HCT116 (cell line): ENCODE measurements at regions not wholly inside any gene's neighbourhood (a gene's known extent, or its start where the extent isn't known, plus 50 kb on each side); places are given as distances from the start of the nearest gene placed in this dataset.

Experiments
- ATAC-seq: fragments of 200-7000 bp; cut with Tn5 transposase; 2 replicates; pipeline ENCODE4 v1.9.1; 2020; ENCODE audit warnings: mild to moderate bottlenecking, moderate library complexity
- BruUV-seq: library from RNA; stranded (reverse); fragments of 400-500 nt; replicated peaks from 2 replicates; lab custom pipeline; 2021; lab: Mats Ljungman, UMichigan
- CTCF ChIA-PET: fragments of 300-600 bp; sonication (Branson Sonifier 250); formaldehyde crosslinking; loops from one replicate; lab custom pipeline; 2021; ENCODE audit warnings: antibody characterized with exemption; lab: Charles Lee
- POLR2A ChIA-PET: fragments of 300-600, 350-600 bp; sonication (Branson Sonifier 250); formaldehyde crosslinking; loops from one replicate; lab custom pipeline; 2021; ENCODE audit warnings: antibody characterized with exemption; lab: Charles Lee
- RAD21 ChIA-PET, 2 experiments: fragments of 300-600 bp; sonication (Branson Sonifier 250); formaldehyde crosslinking; loops; one replicate each; lab custom pipeline; 2023; ENCODE audit warnings: low total read pairs in 2 of 2; ENCODE audit not compliant: uncharacterized antibody in 2 of 2, unreplicated experiment in 2 of 2, low non-redundant PET in 1 of 2; lab: Charles Lee
- DNase-seq: peaks from one replicate; pipeline ENCODE4 v3.0.0-alpha.2; 2010; ENCODE audit warnings: low read depth, low spot score
- H2AFZ ChIP-seq: fragments of 200-600 bp; shearing (Covaris generic), sonication (generic); 2 replicates; pipeline ENCODE4 v1.6.1; 2017; ENCODE audit warnings: low read depth, mixed run types, mixed read lengths, antibody characterized with exemption, low read length; ENCODE audit not compliant: poor library complexity, severe bottlenecking
- H3K27ac ChIP-seq: 2 replicates; pipeline ENCODE4 v1.5.1; 2012; ENCODE audit warnings: low read depth, low read length
- H3K27me3 ChIP-seq: fragments of 200-600 bp; sonication (generic); 2 replicates; pipeline ENCODE4 v1.6.1; 2016; ENCODE audit warnings: mixed run types, low read length, mixed read lengths; ENCODE audit not compliant: insufficient read depth
- H3K36me3 ChIP-seq, 2 experiments: fragments of 200-500 bp in 1 of 2; fragments of 200-600 bp in 1 of 2; sonication (Bioruptor generic) in 1 of 2; sonication (generic) in 1 of 2; 2 replicates each; pipeline versions ENCODE4 v1.5.1 to v1.6.1; 2014 to 2016; ENCODE audit warnings: low read length in 2 of 2, inconsistent platforms in 1 of 2, mixed read lengths in 1 of 2, mixed run types in 1 of 2; ENCODE audit not compliant: insufficient read depth in 2 of 2, control insufficient read depth in 1 of 2
- H3K4me1 ChIP-seq, 2 experiments: fragments of 200-600 bp in 1 of 2; sonication (generic) in 1 of 2; 2 replicates each; pipeline versions ENCODE4 v1.5.1 to v1.6.1; 2012 to 2017; ENCODE audit warnings: low read length in 2 of 2, inconsistent platforms in 1 of 2, mild to moderate bottlenecking in 1 of 2, mixed read lengths in 1 of 2, mixed run types in 1 of 2, moderate library complexity in 1 of 2; ENCODE audit not compliant: insufficient read depth in 2 of 2, control insufficient read depth in 1 of 2
- H3K4me2 ChIP-seq: fragments of 200-600 bp; sonication (generic); 2 replicates; pipeline ENCODE4 v1.6.1; 2017; ENCODE audit warnings: mixed run types, low read length, mixed read lengths
- H3K4me3 ChIP-seq, 2 experiments: fragments of 200-600 bp in 1 of 2; sonication (generic) in 1 of 2; replicated peaks in 1 of 2; 2 replicates each; pipeline ENCODE4 v1.5.1; 2011 to 2016; ENCODE audit warnings: low read length in 2 of 2, control low read depth in 1 of 2, low read depth in 1 of 2, mild to moderate bottlenecking in 1 of 2, mixed read lengths in 1 of 2, mixed run types in 1 of 2
- H3K79me2 ChIP-seq: fragments of 200-600 bp; sonication (generic); 2 replicates; pipeline ENCODE4 v1.6.1; 2017; ENCODE audit warnings: mild to moderate bottlenecking, mixed run types, low read length, moderate library complexity, mixed read lengths; ENCODE audit not compliant: insufficient read depth
- H3K9ac ChIP-seq: fragments of 200-600 bp; sonication (generic); 2 replicates; pipeline ENCODE4 v1.6.1; 2016; ENCODE audit warnings: low read length, mixed read lengths
- H3K9me2 ChIP-seq: fragments of 200-600 bp; sonication (generic), shearing (Covaris generic); 2 replicates; pipeline ENCODE4 v1.6.1; 2017; ENCODE audit warnings: mixed run types, mild to moderate bottlenecking, moderate library complexity; ENCODE audit not compliant: insufficient read depth
- H3K9me3 ChIP-seq, 2 experiments: fragments of 200-500 bp in 1 of 2; fragments of 200-600 bp in 1 of 2; sonication (Bioruptor generic) in 1 of 2; sonication (generic) in 1 of 2; 2 replicates each; pipeline ENCODE4 v1.6.1; 2014 to 2017; ENCODE audit warnings: low read length in 2 of 2, mixed read lengths in 2 of 2, inconsistent platforms in 1 of 2, low read depth in 1 of 2, mild to moderate bottlenecking in 1 of 2, mixed run types in 1 of 2, moderate library complexity in 1 of 2; ENCODE audit not compliant: control insufficient read depth in 1 of 2, insufficient read depth in 1 of 2
- H4K20me1 ChIP-seq: fragments of 200-600 bp; sonication (generic), shearing (Covaris generic); 2 replicates; pipeline ENCODE4 v1.6.1; 2017; ENCODE audit warnings: mixed run types, mild to moderate bottlenecking, moderate library complexity; ENCODE audit not compliant: insufficient read depth
- CBX3 ChIP-seq: IDR thresholded peaks from 2 replicates; pipeline ENCODE4 v1.6.1; 2012; ENCODE audit warnings: low read depth
- CEBPB ChIP-seq: IDR thresholded peaks from 2 replicates; pipeline ENCODE4 v1.6.1; 2012; ENCODE audit warnings: low read depth
- EGR1 ChIP-seq: IDR thresholded peaks from 2 replicates; pipeline ENCODE4 v1.6.1; 2012; ENCODE audit warnings: low read depth
- ELF1 ChIP-seq: IDR thresholded peaks from 2 replicates; pipeline ENCODE4 v1.6.1; 2012; ENCODE audit warnings: low read depth, borderline replicate concordance
- EZH2 ChIP-seq: fragments of 200-600 bp; sonication (generic); IDR thresholded peaks from 2 replicates; pipeline ENCODE4 v1.6.1; 2017; ENCODE audit warnings: antibody characterized with exemption, mixed run types
- EZH2phosphoT487 ChIP-seq: fragments of 200-600 bp; IDR thresholded peaks from 2 replicates; pipeline ENCODE4 v1.6.1; 2018; ENCODE audit warnings: antibody characterized with exemption, borderline replicate concordance
- POLR2AphosphoS5 ChIP-seq: IDR thresholded peaks from 2 replicates; pipeline ENCODE4 v1.6.1; 2011; ENCODE audit warnings: mild to moderate bottlenecking, low read depth, low read length, moderate library complexity
- RAD21 ChIP-seq: IDR thresholded peaks from 2 replicates; pipeline ENCODE4 v1.6.1; 2012; ENCODE audit warnings: low read depth, mild to moderate bottlenecking
- REST ChIP-seq: IDR thresholded peaks from 2 replicates; pipeline ENCODE4 v1.6.1; 2012; ENCODE audit warnings: low read depth
- SIN3A ChIP-seq: IDR thresholded peaks from 2 replicates; pipeline ENCODE4 v1.6.1; 2012; ENCODE audit warnings: low read depth
- SP1 ChIP-seq: IDR thresholded peaks from 2 replicates; pipeline ENCODE4 v1.6.1; 2012; ENCODE audit warnings: low read depth
- YY1 ChIP-seq: IDR thresholded peaks from 2 replicates; pipeline ENCODE4 v1.6.1; 2011; ENCODE audit warnings: low read length, low read depth, moderate library complexity, mild to moderate bottlenecking; ENCODE audit not compliant: insufficient replicate concordance; ENCODE audit errors: extremely low read depth
- ZFX ChIP-seq: fragments of 450-650 bp; IDR thresholded peaks from 2 replicates; pipeline ENCODE4 v1.6.1; 2017
- intact Hi-C: fragments of 100-400 bp; cut with micrococcal nuclease; formaldehyde crosslinking; loops from 2 replicates; pipeline ENCODE4 v1.10.0; 2022
- TF ChIP-seq, protein P1 (sequence below): IDR thresholded peaks from 2 replicates; pipeline ENCODE4 v1.6.1; 2012
- TF ChIP-seq, protein P2 (sequence below): IDR thresholded peaks from 2 replicates; pipeline ENCODE4 v1.6.1; 2012

DNA sequence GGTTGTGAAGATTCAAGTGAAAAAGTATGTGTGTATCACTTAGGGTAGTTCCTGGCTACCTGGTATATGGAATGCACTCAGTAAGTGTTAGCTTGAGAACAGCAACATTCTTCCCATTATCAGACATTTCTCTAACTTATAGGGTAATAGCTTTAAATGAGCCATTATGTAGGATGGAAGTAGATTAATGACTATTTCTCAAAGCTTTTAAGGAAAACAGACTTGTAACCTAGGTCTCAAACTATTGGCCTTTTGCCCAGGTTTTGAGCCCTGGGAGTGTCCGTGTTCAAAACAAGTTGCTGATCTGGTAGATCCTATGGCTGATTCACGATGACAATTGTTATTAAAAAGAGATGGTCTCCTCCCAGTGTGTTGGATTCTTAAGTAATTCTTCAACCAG lies 129.1 kb upstream of the UMPS start:
- Histone ChIP-seq H3K27me3 (no peaks in the 10 kb centered on the region), H3K9ac (no peak overlapping the region), H3K36me3 (no peaks in the 10 kb centered on the region), H4K20me1 (no peaks in the 10 kb centered on the region)
- BruUV-seq = no TSS peak
- TF ChIP-seq EZH2phosphoT487 (no peak), CEBPB (no peak), SP1 (no peak), POLR2AphosphoS5 (no peak), SIN3A (no peak), YY1 (no peak), RAD21 (no peak), EZH2 (no peak), ELF1 (no peak), CBX3 (no peak), REST (no peak), ZFX (no peak), EGR1 (no peak)
- TF ChIP-seq, protein P1, sequence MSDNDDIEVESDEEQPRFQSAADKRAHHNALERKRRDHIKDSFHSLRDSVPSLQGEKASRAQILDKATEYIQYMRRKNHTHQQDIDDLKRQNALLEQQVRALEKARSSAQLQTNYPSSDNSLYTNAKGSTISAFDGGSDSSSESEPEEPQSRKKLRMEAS = no peak
- TF ChIP-seq, protein P2, sequence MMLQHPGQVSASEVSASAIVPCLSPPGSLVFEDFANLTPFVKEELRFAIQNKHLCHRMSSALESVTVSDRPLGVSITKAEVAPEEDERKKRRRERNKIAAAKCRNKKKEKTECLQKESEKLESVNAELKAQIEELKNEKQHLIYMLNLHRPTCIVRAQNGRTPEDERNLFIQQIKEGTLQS = no peak
- TF ChIP-seq, all 23 proteins: peak for 0
- Histone ChIP-seq H3K9me3 (no peaks in the 10 kb centered on the region), H3K4me1 (peaks cover 19 to 24% of the 10 kb centered on the region in 2 experiments), H3K9me2 (no peaks in the 10 kb centered on the region), H2AFZ (no peak overlapping the region), H3K79me2 (no peaks in the 10 kb centered on the region), H3K27ac (no peak overlapping the region), H3K4me2 (peak overlapping the region; percentile 68), H3K4me3 (no peak overlapping the region)
- ChIA-PET RAD21 (no interaction called here), POLR2A (no interaction called here), CTCF (no interaction called here)
- DNase-seq = no peak
- intact Hi-C loops = no loop called here
- ATAC-seq = no peak
